H9 (cell line): ENCODE measurements at regions not wholly inside any gene's neighbourhood (a gene's known extent, or its start where the extent isn't known, plus 50 kb on each side); places are given as distances from the start of the nearest gene placed in this dataset.

Experiments used
- DNase-seq: peaks from one replicate; pipeline ENCODE4 v3.0.0-alpha.2; 2017
- H2AFZ ChIP-seq: one replicate; pipeline ENCODE4 v1.6.1; 2013; ENCODE audit warnings: mild to moderate bottlenecking, low read length, control low read depth, moderate library complexity
- H2AK5ac ChIP-seq: 2 replicates; pipeline ENCODE4 v1.6.1; 2013; ENCODE audit warnings: low read length, control low read depth, mixed read lengths; ENCODE audit not compliant: insufficient read length
- H2BK120ac ChIP-seq: one replicate; pipeline ENCODE4 v1.6.1; 2013; ENCODE audit warnings: low read depth, mild to moderate bottlenecking, low read length, control low read depth, inconsistent platforms; ENCODE audit not compliant: poor library complexity, severe bottlenecking
- H2BK12ac ChIP-seq: 2 replicates; pipeline ENCODE4 v1.6.1; 2013; ENCODE audit warnings: low read length, control low read depth, mixed read lengths, low read depth; ENCODE audit not compliant: insufficient read length
- H2BK15ac ChIP-seq: 2 replicates; pipeline ENCODE4 v1.6.1; 2013; ENCODE audit warnings: low read depth, low read length, control low read depth
- H2BK20ac ChIP-seq: one replicate; pipeline ENCODE4 v1.6.1; 2013; ENCODE audit warnings: low read depth, mild to moderate bottlenecking, low read length, control low read depth, inconsistent platforms; ENCODE audit not compliant: poor library complexity, severe bottlenecking
- H2BK5ac ChIP-seq: 2 replicates; pipeline ENCODE4 v1.6.1; 2013; ENCODE audit warnings: low read length, control low read depth, mixed read lengths; ENCODE audit not compliant: insufficient read length
- H3K14ac ChIP-seq: 2 replicates; pipeline ENCODE4 v1.6.1; 2013; ENCODE audit warnings: low read length, control low read depth; ENCODE audit not compliant: insufficient read depth
- H3K18ac ChIP-seq: 2 replicates; pipeline ENCODE4 v1.6.1; 2013; ENCODE audit warnings: low read depth, mild to moderate bottlenecking, mixed read lengths, low read length, control low read depth; ENCODE audit not compliant: insufficient read length
- H3K23ac ChIP-seq: 2 replicates; pipeline ENCODE4 v1.6.1; 2013; ENCODE audit warnings: low read length, control low read depth, mixed read lengths, low read depth; ENCODE audit not compliant: insufficient read length
- H3K23me2 ChIP-seq: 2 replicates; pipeline ENCODE4 v1.6.1; 2013; ENCODE audit warnings: low read depth, mild to moderate bottlenecking, mixed read lengths, low read length, control low read depth; ENCODE audit not compliant: insufficient read length, poor library complexity, severe bottlenecking
- H3K27ac ChIP-seq: 2 replicates; pipeline ENCODE4 v1.5.1; 2013; ENCODE audit warnings: low read length, control low read depth, mixed read lengths, low read depth; ENCODE audit not compliant: insufficient read length
- H3K27me3 ChIP-seq: 2 replicates; pipeline ENCODE4 v1.6.1; 2013; ENCODE audit warnings: low read length, control low read depth, inconsistent platforms; ENCODE audit not compliant: insufficient read depth
- H3K4ac ChIP-seq: 2 replicates; pipeline ENCODE4 v1.6.1; 2013; ENCODE audit warnings: low read depth, mild to moderate bottlenecking, control low read depth, inconsistent platforms, low read length, moderate library complexity
- H3K4me1 ChIP-seq: 2 replicates; pipeline ENCODE4 v1.6.1; 2013; ENCODE audit warnings: low read length, control low read depth, inconsistent platforms; ENCODE audit not compliant: insufficient read depth
- H3K4me2 ChIP-seq: 2 replicates; pipeline ENCODE4 v1.6.1; 2013; ENCODE audit warnings: low read length, control low read depth, mixed read lengths; ENCODE audit not compliant: insufficient read length, insufficient read depth
- H3K56ac ChIP-seq: 2 replicates; pipeline ENCODE4 v1.6.1; 2013; ENCODE audit warnings: low read depth, mild to moderate bottlenecking, mixed read lengths, low read length, control low read depth; ENCODE audit not compliant: insufficient read length
- H3K79me1 ChIP-seq: 2 replicates; pipeline ENCODE4 v1.6.1; 2013; ENCODE audit warnings: low read depth, mild to moderate bottlenecking, moderate library complexity, low read length, control low read depth, inconsistent platforms; ENCODE audit not compliant: insufficient read depth, poor library complexity, severe bottlenecking
- H3K79me2 ChIP-seq: 2 replicates; pipeline ENCODE4 v1.6.1; 2013; ENCODE audit warnings: low read length, control low read depth, inconsistent platforms; ENCODE audit not compliant: insufficient read depth
- H3K9ac ChIP-seq: 2 replicates; pipeline ENCODE4 v1.6.1; 2013; ENCODE audit warnings: low read length, control low read depth, mixed read lengths; ENCODE audit not compliant: insufficient read length; ENCODE audit errors: extremely low read depth
- H3K9me3 ChIP-seq: one replicate; pipeline ENCODE4 v1.6.1; 2013; ENCODE audit warnings: low read depth, low read length, inconsistent platforms; ENCODE audit not compliant: control insufficient read depth
- H3T11ph ChIP-seq: one replicate; pipeline ENCODE4 v1.6.1; 2013; ENCODE audit warnings: mild to moderate bottlenecking, low read length, control low read depth, inconsistent platforms
- H4K20me1 ChIP-seq: one replicate; pipeline ENCODE4 v1.6.1; 2013; ENCODE audit not compliant: control insufficient read depth, insufficient read length, insufficient read depth
- H4K5ac ChIP-seq: 2 replicates; pipeline ENCODE4 v1.6.1; 2013; ENCODE audit warnings: low read depth, mild to moderate bottlenecking, mixed read lengths, low read length, control low read depth; ENCODE audit not compliant: insufficient read length
- H4K8ac ChIP-seq: replicated peaks from 2 replicates; pipeline ENCODE4 v1.6.1; 2013; ENCODE audit warnings: low read length, control low read depth, mixed read lengths, low read depth; ENCODE audit not compliant: insufficient read length
- H4K91ac ChIP-seq: 2 replicates; pipeline ENCODE4 v1.6.1; 2013; ENCODE audit warnings: low read depth, mild to moderate bottlenecking, moderate library complexity, mixed read lengths, low read length, control low read depth; ENCODE audit not compliant: insufficient read length
- H3K27ac Mint-ChIP-seq, 3 experiments: 2 replicates in 2 of 3; 3 replicates in 1 of 3; pipeline ENCODE4 v1.8.0; 2020 to 2021; ENCODE audit warnings: mixed read lengths in 3 of 3, mild to moderate bottlenecking in 1 of 3, moderate library complexity in 1 of 3
- H3K27me3 Mint-ChIP-seq: 2 replicates; pipeline ENCODE4 v1.8.0; 2021; ENCODE audit warnings: low read depth, mild to moderate bottlenecking, moderate library complexity, mixed read lengths
- H3K36me3 Mint-ChIP-seq, 3 experiments: 2 replicates in 2 of 3; 3 replicates in 1 of 3; pipeline ENCODE4 v1.8.0; 2020 to 2021; ENCODE audit warnings: low read depth in 3 of 3, mixed read lengths in 3 of 3; ENCODE audit not compliant: insufficient read depth in 1 of 3
- H3K4me1 Mint-ChIP-seq, 2 experiments: 2 replicates each; pipeline ENCODE4 v1.8.0; 2020; ENCODE audit warnings: mixed read lengths in 2 of 2
- H3K4me3 Mint-ChIP-seq, 2 experiments: 2 replicates in 1 of 2; 3 replicates in 1 of 2; pipeline ENCODE4 v1.8.0; 2020 to 2021; ENCODE audit warnings: mild to moderate bottlenecking in 2 of 2, mixed read lengths in 2 of 2, moderate library complexity in 1 of 2
- H3K9me3 Mint-ChIP-seq, 2 experiments: 2 replicates in 1 of 2; 3 replicates in 1 of 2; pipeline ENCODE4 v1.8.0; 2020; ENCODE audit warnings: mild to moderate bottlenecking in 2 of 2, mixed read lengths in 2 of 2, moderate library complexity in 1 of 2
- CTCF ChIP-seq: fragments of 200-600 bp; sonication (generic); conservative IDR thresholded peaks from 3 replicates; pipeline ENCODE4 v1.8.0; 2021; ENCODE audit warnings: antibody characterized with exemption, mild to moderate bottlenecking
- WGBS: extraction: QIAGEN DNeasy Blood & Tissue Kit; methylation state at CpG from one replicate; pipeline ENCODE4 v1.1.7; 2013; ENCODE audit warnings: missing lambda C conversion rate, low lambda C conversion rate, mixed read lengths; ENCODE audit not compliant: insufficient read length; ENCODE audit errors: extremely low coverage; 5-methylcytosine and 5-hydroxymethylcytosine counted together

GRCh38 chr1:19024532-19024931 lies 68.1 kb upstream of the IFFO2 start:
- Histone ChIP-seq H3K23ac (no peak overlapping the region), H4K8ac (no peak overlapping the region), H3K27ac (no peak overlapping the region), H3T11ph (no peak overlapping the region), H2BK12ac (no peak overlapping the region), H4K91ac (no peak overlapping the region), H3K9ac (no peak overlapping the region), H3K56ac (no peak overlapping the region), H3K4ac (no peak overlapping the region), H3K4me1 (no peaks in the 10 kb centered on the region), H2BK15ac (no peak overlapping the region), H3K14ac (no peak overlapping the region), H3K18ac (no peak overlapping the region), H3K79me1 (no peaks in the 10 kb centered on the region), H4K5ac (no peak overlapping the region), H2BK20ac (no peak overlapping the region), H2BK5ac (no peak overlapping the region), H2AK5ac (no peak overlapping the region), H2AFZ (no peak overlapping the region), H3K23me2 (no peaks in the 10 kb centered on the region), H3K9me3 (no peaks in the 10 kb centered on the region), H2BK120ac (no peak overlapping the region), H4K20me1 (no peaks in the 10 kb centered on the region), H3K27me3 (no peaks in the 10 kb centered on the region), H3K4me2 (no peak overlapping the region), H3K79me2 (no peaks in the 10 kb centered on the region)
- DNase-seq, result no peak
- TF ChIP-seq CTCF, result no peak
- Mint-ChIP-seq H3K27ac (no peak overlapping the region), H3K27me3 (peaks cover 3% of the 10 kb centered on the region; the same call in 1 of the 2 replicates), H3K4me3 (no peak overlapping the region), H3K9me3 (peaks cover 0 to 1% of the 10 kb centered on the region in 2 experiments; a peak in 1 of 5 replicates), H3K4me1 (peaks cover 5 to 9% of the 10 kb centered on the region in 2 experiments), H3K36me3 (no peaks in the 10 kb centered on the region; a peak in 2 of 7 replicates)
- no CpG with 5 or more reads among the region's 4 CpGs for WGBS
